ENCODE measurements at regions not wholly inside any gene's neighbourhood (a gene's known extent, or its start where the extent isn't known, plus 50 kb on each side); places are given as distances from the start of the nearest gene placed in this dataset.

DNA sequence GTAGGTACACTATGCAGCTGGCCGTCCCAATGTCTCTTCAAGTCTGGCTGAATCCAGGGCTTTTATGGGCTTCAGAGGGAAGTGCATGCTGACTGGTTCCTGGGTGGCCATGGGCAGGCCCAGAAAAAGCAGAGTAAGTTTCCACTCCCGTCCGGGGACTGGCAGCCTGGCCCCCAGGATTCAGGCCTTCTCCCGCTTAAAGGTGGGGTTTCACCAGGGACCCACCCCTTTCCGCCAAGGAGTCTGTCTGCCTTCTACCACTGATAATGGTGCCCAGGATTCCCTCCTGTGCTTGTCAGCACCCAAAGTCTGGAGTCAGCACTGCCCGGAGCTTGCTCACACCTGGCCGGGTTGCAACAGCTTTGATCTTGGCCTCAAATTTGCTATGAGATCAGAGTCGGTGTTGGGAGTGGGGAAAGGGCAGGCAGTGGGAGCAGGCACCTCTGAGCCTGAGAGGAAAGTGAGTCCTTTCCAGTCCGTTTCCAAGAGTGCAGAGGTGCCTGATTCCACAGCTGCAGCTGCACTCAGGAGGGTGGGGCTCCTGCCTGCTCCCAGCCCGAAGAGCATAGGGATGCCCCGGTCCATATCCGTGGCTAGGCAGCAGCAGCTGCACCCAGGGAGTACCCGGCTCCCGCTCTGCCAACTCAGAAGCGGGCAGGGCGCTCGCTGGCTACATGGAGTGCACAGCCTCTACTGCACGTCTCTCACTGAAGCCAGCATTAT, 1344.3 kb upstream of the ADGRL3 start:
- Histone ChIP-seq H3K4me1 (no peaks in the 10 kb centered on the region), H3K9me3 (no peaks in the 10 kb centered on the region), H3K4me3 (peak overlapping the region; percentile 2 to 24), H3K27me3 (no peaks in the 10 kb centered on the region), H3K27ac (no peak overlapping the region), H3K36me3 (ENCODE audit: low read depth, missing control alignments) (no peaks in the 10 kb centered on the region)
- 69 to 77% methylated on average over 15 to 18 of the region's 18 CpGs for WGBS, 2 donors
- intact Hi-C loops (cut with DNase I; ENCODE audit: low total_unique reads), result no loop called here
- no peak for TF ChIP-seq POLR2A (IDR thresholded peaks at IDR 0.05)
- TF ChIP-seq CTCF (IDR thresholded peaks at IDR 0.05), result no peak
- DNase-seq, result no peak

DNA sequence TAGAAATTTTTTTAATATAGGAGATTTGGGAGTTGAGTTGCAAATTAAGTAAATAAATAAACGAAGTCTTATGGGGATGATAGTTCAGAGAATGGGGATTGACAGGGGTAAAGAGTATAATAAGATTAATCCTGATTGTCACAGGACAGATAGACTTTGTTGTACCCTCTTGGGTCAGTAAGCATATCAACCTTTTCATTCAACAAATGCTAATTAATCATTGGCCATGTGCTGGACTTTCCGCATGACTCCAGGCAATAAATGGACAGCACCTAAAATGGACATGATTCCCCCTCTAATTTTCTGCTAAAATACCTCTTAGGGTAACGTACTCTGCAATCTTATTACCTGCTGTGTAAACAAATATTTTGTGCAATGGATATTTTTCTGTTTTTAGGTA, 1331.1 kb upstream of the ADGRL3 start:
- 76 to 84% methylated on average over 3 of the region's 3 CpGs for WGBS, 2 donors
- intact Hi-C loops (cut with DNase I; ENCODE audit: low total_unique reads), result no loop called here

DNA sequence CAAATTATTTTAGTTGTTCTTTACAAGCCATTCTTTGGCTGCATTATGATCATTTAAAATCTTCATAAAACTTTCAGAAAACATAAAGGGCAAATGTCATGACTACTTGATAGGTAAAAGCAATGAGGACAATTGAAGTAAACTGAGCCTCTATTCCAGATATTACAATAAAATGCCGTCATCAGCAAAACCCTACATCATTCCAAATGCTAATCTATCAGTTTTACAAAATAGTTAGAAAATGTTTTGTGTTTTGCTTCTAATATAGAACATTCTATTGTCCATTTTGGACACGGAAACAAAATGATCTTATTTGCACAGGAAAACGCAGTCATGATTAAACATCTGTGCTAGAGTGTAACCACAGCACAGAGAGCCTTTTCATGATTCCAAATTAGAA, 1330.6 kb upstream of the ADGRL3 start:
- intact Hi-C loops (cut with DNase I; ENCODE audit: low total_unique reads), result no loop called here
- DNase-seq, result no peak
- TF ChIP-seq CTCF (IDR thresholded peaks at IDR 0.05), result no peak
- TF ChIP-seq POLR2A (IDR thresholded peaks at IDR 0.05), result no peak
- 79 to 86% methylated on average over 3 of the region's 3 CpGs for WGBS, 2 donors
- Histone ChIP-seq H3K36me3 (ENCODE audit: low read depth, missing control alignments) (no peaks in the 10 kb centered on the region), H3K4me3 (no peak overlapping the region), H3K4me1 (no peaks in the 10 kb centered on the region), H3K9me3 (no peaks in the 10 kb centered on the region), H3K27ac (no peak overlapping the region), H3K27me3 (no peaks in the 10 kb centered on the region)

More for the DNA sequence above, 1331.1 kb upstream of the ADGRL3 start:
- TF ChIP-seq POLR2A (IDR thresholded peaks at IDR 0.05), result no peak
- TF ChIP-seq CTCF (IDR thresholded peaks at IDR 0.05), result no peak
- H3K4me3 ChIP-seq, result no peak overlapping the region
- no peak for DNase-seq
- no peaks in the 10 kb centered on the region for H3K27me3 ChIP-seq
- H3K9me3 ChIP-seq, result no peaks in the 10 kb centered on the region
- no peaks in the 10 kb centered on the region for H3K36me3 ChIP-seq (ENCODE audit: low read depth, missing control alignments)
- no peak overlapping the region for H3K27ac ChIP-seq
- no peaks in the 10 kb centered on the region for H3K4me1 ChIP-seq

DNA sequence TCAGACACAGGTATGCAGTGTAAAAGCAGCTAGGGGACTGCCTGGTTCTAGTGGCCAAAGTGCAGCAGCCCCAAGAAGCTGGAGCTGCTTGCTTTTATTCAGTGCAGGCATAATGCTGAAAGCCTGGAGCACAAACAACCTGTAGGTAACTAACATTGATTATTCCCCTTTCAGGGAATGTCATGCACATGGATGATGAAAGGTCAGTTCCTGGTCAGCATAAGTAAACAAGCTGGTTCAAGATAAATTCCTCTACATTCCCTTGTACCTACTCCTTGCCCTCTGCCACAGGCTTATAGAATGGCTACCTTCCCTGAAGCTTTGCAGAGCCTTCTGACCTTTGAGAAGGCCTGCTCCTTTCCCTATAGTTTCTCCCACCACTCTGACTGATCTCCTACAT, 1318.5 kb upstream of the ADGRL3 start:
- H3K9me3 ChIP-seq, result no peaks in the 10 kb centered on the region
- no peaks in the 10 kb centered on the region for H3K36me3 ChIP-seq (ENCODE audit: low read depth, missing control alignments)
- no peak overlapping the region for H3K27ac ChIP-seq
- DNase-seq, result no peak
- no peak overlapping the region for H3K4me3 ChIP-seq
- TF ChIP-seq CTCF (IDR thresholded peaks at IDR 0.05) (no peak), POLR2A (IDR thresholded peaks at IDR 0.05) (no peak)
- no peaks in the 10 kb centered on the region for H3K27me3 ChIP-seq
- H3K4me1 ChIP-seq, result no peaks in the 10 kb centered on the region
- intact Hi-C loops (cut with DNase I; ENCODE audit: low total_unique reads), result no loop called here

- no peak overlapping the region for H3K27ac ChIP-seq
- TF ChIP-seq POLR2A (IDR thresholded peaks at IDR 0.05), result no peak
- TF ChIP-seq CTCF (IDR thresholded peaks at IDR 0.05), result no peak
- H3K36me3 ChIP-seq (ENCODE audit: low read depth, missing control alignments), result no peaks in the 10 kb centered on the region
- intact Hi-C loops (cut with DNase I; ENCODE audit: low total_unique reads), result no loop called here
- no peaks in the 10 kb centered on the region for H3K9me3 ChIP-seq
- DNase-seq, result no peak
- 53 to 78% methylated on average over 3 of the region's 3 CpGs for WGBS, 2 donors
- H3K27me3 ChIP-seq, result no peaks in the 10 kb centered on the region
- no peak overlapping the region for H3K4me3 ChIP-seq
- no peaks in the 10 kb centered on the region for H3K4me1 ChIP-seq
Measured at GRCh38 chr4:59904331-59904730, 1295.8 kb upstream of the ADGRL3 start.

Measured in testis (tissue), 2 donors.